CD4-positive, alpha-beta T cell treated with Interferon alpha-2 for 1 hour (primary cell): ENCODE measurements at regions not wholly inside any gene's neighbourhood (a gene's known extent, or its start where the extent isn't known, plus 50 kb on each side); places are given as distances from the start of the nearest gene placed in this dataset.
A peak's percentile ranks its signal among the peaks of the same experiment; 100 is the strongest.

Source experiments
- DNase-seq, 2 donors: peaks; one replicate each; pipeline ENCODE4 v3.0.0-alpha.2; 2020 to 2022

GRCh38 chr20:11188843-11189603 is 515.2 kb upstream of the JAG1 start:
- DNase-seq: no peak

- DNase-seq: no peak
These were observed 516.9 kb upstream of the JAG1 start for GRCh38 chr20:11190741-11191140.

GRCh38 chr20:11192106-11192505 is 518.3 kb upstream of the JAG1 start:
- DNase-seq: no peak

GRCh38 chr20:11193241-11193640 is 519.4 kb upstream of the JAG1 start:
- no peak for DNase-seq

- no peak for DNase-seq
These were observed 521.4 kb upstream of the JAG1 start for GRCh38 chr20:11195169-11195568.

GRCh38 chr20:11195899-11196558 is 522.2 kb upstream of the JAG1 start:
- no peak for DNase-seq

- DNase-seq: no peak
These were observed 524.1 kb upstream of the JAG1 start for GRCh38 chr20:11197851-11198250.

GRCh38 chr20:11200423-11200822 is 526.6 kb upstream of the JAG1 start:
- DNase-seq: no peak

- DNase-seq: peak; percentile 7 to 17
These were observed 531.3 kb upstream of the JAG1 start for GRCh38 chr20:11204926-11205768.

- DNase-seq: no peak
These were observed 532.1 kb upstream of the JAG1 start for GRCh38 chr20:11205769-11206362.

- DNase-seq: no peak
These were observed 534.1 kb upstream of the JAG1 start for GRCh38 chr20:11207749-11208502.

- DNase-seq: no peak
These were observed 536.8 kb upstream of the JAG1 start for GRCh38 chr20:11210611-11211010.

- DNase-seq: no peak
These were observed 538.5 kb upstream of the JAG1 start for GRCh38 chr20:11212272-11212671.

- DNase-seq: no peak
These were observed 539.1 kb upstream of the JAG1 start for GRCh38 chr20:11212902-11213301.

GRCh38 chr20:11214256-11214840 is 540.5 kb upstream of the JAG1 start:
- no peak for DNase-seq

GRCh38 chr20:11216451-11217314 is 542.9 kb upstream of the JAG1 start:
- no peak for DNase-seq

GRCh38 chr20:11217326-11218172 is 543.8 kb upstream of the JAG1 start:
- no peak for DNase-seq

- no peak for DNase-seq
These were observed 544.4 kb upstream of the JAG1 start for GRCh38 chr20:11218173-11218680.

- no peak for DNase-seq
These were observed 545.4 kb upstream of the JAG1 start for GRCh38 chr20:11219192-11219591.

GRCh38 chr20:11221046-11221445 is 547.2 kb upstream of the JAG1 start:
- no peak for DNase-seq
